ENCODE measurements at regions not wholly inside any gene's neighbourhood (a gene's known extent, or its start where the extent isn't known, plus 50 kb on each side); places are given as distances from the start of the nearest gene placed in this dataset.

- DNase-seq (ENCODE audit: low spot score) = no peak
Measured at GRCh38 chr12:115174920-115175319, 490.9 kb upstream of the TBX3 start.

GRCh38 chr12:115172521-115172920, 488.5 kb upstream of the TBX3 start:
- no peak for DNase-seq (ENCODE audit: low spot score)

GRCh38 chr12:115169981-115170380, 486.0 kb upstream of the TBX3 start:
- no peak for DNase-seq (ENCODE audit: low spot score)

- no peak for DNase-seq (ENCODE audit: low spot score)
Measured at GRCh38 chr12:115166698-115167315, 482.8 kb upstream of the TBX3 start.

- DNase-seq (ENCODE audit: low spot score) = no peak
Measured at GRCh38 chr12:115163710-115164109, 479.7 kb upstream of the TBX3 start.

- DNase-seq (ENCODE audit: low spot score) = no peak
Measured at GRCh38 chr12:115160271-115161128, 476.5 kb upstream of the TBX3 start.

GRCh38 chr12:115158816-115159215, 474.8 kb upstream of the TBX3 start:
- no peak for DNase-seq (ENCODE audit: low spot score)

GRCh38 chr12:115155665-115156645, 472.0 kb upstream of the TBX3 start:
- DNase-seq (ENCODE audit: low spot score) = peak; percentile 51

GRCh38 chr12:115149685-115150378, 465.9 kb upstream of the TBX3 start:
- DNase-seq (ENCODE audit: low spot score) = peak; percentile 2

GRCh38 chr12:115149279-115149678, 465.3 kb upstream of the TBX3 start:
- no peak for DNase-seq (ENCODE audit: low spot score)

- no peak for DNase-seq (ENCODE audit: low spot score)
Measured at GRCh38 chr12:115147916-115148315, 463.9 kb upstream of the TBX3 start.

GRCh38 chr12:115146453-115146852, 462.5 kb upstream of the TBX3 start:
- DNase-seq (ENCODE audit: low spot score) = no peak

- DNase-seq (ENCODE audit: low spot score) = no peak
Measured at GRCh38 chr12:115144425-115144824, 460.4 kb upstream of the TBX3 start.

- DNase-seq (ENCODE audit: low spot score) = no peak
Measured at GRCh38 chr12:115140981-115141655, 457.1 kb upstream of the TBX3 start.

- no peak for DNase-seq (ENCODE audit: low spot score)
Measured at GRCh38 chr12:115137812-115138521, 454.0 kb upstream of the TBX3 start.

- DNase-seq (ENCODE audit: low spot score) = no peak
Measured at GRCh38 chr12:115135800-115136211, 451.8 kb upstream of the TBX3 start.

- no peak for DNase-seq (ENCODE audit: low spot score)
Measured at GRCh38 chr12:115134298-115134697, 450.3 kb upstream of the TBX3 start.

- DNase-seq (ENCODE audit: low spot score) = no peak
Measured at GRCh38 chr12:115132905-115133304, 448.9 kb upstream of the TBX3 start.

GRCh38 chr12:115132145-115132544, 448.2 kb upstream of the TBX3 start:
- no peak for DNase-seq (ENCODE audit: low spot score)

- no peak for DNase-seq (ENCODE audit: low spot score)
Measured at GRCh38 chr12:115129727-115130126, 445.8 kb upstream of the TBX3 start.

GRCh38 chr12:115121053-115121452, 437.1 kb upstream of the TBX3 start:
- no peak for DNase-seq (ENCODE audit: low spot score)
